HG03521 (cell line): ENCODE measurements at regions not wholly inside any gene's neighbourhood (a gene's known extent, or its start where the extent isn't known, plus 50 kb on each side); places are given as distances from the start of the nearest gene placed in this dataset.
"Not testable (repeated sequence)": the region's sequence is repeated elsewhere in the genome, so short reads cannot be mapped to it uniquely, and the experiment has no call there.

Experiments
- ATAC-seq: cut with Tn5 transposase; IDR thresholded peaks from one replicate; pipeline ENCODE4 v1.9.1; 2021; ENCODE audit warnings: mild to moderate bottlenecking, moderate library complexity; ENCODE audit not compliant: unreplicated experiment

DNA sequence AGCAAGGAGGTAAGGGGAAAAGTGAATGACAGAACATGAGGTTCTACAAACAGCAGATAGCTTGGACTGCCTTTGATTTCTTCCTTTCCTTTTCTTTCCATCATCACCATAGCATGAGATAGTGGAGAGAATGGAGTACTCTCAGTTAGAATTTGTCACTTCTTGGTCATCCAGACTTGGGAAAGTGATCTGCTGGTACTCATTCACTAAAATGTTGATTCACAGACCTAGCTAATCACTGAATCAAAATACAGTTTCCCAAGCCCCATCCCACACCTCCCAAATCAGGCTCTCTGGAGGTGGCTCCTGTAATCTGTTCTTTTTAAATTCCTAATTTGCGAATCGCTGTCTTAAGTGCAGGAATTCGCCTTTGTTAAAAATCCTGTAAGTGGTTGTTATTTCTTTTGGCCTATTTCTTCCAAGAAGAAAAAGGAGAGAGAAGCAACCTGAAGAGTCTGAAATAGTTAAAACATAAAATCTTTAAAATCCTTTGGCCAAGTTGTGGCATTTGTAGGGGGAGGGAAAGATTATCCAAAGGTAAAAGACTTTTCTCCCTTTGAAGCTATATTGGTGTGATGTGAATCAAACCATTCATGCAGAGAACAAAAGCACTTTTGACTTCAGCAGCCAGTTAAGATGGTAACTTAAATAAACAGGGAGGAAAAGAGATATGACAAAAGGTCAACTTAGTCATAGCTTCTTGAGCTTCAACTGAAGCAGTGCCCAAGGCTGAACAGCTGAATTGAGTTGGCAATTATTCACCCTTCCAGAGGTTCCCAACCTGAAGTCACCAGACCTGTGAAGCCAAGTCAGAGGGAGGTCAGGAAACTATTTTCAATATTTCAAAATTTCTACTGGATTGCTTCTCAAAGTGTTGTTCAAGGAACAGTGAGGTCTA, 255.1 kb upstream of the KRR1 start:
- ATAC-seq: no peak

DNA sequence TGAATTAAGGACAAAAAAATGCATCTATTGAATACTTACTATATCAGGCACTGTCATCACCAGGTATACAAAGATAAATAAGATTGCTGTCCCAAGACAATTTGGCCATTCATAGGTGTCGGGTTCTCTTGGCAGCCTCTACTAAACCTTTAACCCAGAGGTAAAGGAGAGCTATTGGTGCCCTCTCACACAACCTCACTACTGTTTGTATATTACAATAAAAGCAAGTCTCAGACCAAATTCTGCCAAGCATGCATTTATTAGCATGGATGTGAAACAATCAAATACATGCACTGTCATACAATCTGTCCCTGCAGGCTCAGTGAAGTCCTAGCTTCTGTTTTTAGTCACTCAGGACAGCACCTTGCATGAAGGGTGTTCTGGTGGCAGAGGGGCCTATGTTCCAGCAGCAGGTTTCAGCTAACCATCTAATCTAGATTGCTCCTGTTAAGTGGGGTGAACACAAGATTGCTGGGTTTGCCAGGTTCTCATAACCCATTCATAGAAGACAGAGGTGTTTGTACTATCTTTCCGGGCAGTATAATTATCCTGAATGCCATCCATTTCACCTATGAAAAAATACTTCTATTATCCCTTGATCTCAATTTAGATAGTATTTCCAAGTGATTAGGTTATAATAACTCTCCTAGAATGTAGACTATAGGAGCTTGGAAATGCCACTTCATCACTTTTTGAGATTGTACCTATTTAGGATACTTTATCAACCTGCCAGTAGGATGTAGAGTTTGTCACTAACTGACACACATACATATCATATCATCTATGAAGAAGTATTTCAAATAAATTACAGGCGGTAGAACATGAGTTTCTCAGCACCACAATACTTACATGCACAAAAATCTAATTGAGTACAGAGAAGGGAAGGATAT, 254.0 kb upstream of the KRR1 start:
- ATAC-seq: no peak

DNA sequence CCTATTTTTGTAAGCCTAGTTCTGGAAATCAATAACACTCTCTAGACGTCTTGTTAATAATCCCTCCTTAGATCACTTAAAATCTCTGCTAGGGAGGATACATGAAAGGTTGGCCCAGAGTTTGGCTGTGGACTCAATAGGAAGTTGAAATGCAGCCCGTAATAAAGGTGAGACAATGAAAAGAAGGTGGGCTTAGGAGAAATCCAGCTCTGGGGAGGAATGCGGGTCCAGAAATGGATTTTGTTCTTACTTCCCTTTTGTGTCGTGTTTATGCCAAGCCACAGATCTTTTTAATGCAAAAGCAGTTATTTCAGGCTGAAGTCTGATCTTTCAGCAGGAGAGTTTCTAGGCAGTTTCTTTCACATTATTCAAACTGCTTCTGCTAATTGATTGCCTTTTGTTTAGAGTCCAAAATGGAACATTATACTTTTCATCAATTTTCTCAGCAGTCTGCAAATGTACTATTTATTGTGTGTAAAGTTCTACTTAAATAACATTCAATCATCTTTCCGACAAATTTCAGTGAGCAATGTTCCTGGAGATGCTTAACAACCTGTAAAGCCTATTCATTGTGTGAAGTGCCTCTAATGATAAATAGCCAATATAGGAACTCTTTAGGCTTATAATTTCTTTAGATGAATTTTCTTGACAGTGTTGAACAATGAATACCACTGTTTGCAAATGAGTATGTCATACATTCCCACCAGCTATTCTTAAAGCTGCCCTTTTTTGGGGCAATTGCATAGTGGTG, 252.9 kb upstream of the KRR1 start:
- ATAC-seq: no peak

DNA sequence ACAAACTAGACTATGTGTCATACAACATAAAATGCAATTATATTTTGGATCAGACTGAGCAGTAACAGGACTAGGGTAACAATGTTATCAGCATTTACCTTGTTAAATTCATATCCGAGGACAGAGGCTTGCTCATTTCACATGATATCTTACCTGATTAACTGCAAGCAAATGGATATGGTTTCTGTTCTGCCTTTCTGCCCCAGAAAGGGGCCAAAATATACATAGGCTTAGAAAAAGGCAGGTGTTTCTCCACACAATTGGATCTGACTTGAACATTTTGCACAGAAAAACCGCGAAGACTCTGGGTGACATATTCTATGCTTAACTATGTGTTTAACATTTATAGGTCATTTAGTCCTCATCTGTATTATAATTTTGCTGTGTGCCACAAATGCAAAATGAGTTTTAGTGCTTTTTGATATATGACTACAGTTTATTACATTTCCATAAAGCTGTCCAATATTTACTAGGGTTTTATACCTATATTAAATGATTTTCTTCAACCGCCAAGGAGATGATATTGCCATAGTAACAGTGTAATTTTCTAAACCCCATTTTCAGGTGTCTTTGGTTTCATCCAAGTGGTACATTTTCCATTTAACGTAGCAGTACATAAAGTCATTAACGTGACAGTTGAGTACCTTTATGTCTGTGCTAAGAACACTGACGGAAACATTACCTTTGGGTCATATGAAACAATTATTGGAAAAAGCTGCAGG, 249.3 kb upstream of the KRR1 start:
- ATAC-seq: no peak

DNA sequence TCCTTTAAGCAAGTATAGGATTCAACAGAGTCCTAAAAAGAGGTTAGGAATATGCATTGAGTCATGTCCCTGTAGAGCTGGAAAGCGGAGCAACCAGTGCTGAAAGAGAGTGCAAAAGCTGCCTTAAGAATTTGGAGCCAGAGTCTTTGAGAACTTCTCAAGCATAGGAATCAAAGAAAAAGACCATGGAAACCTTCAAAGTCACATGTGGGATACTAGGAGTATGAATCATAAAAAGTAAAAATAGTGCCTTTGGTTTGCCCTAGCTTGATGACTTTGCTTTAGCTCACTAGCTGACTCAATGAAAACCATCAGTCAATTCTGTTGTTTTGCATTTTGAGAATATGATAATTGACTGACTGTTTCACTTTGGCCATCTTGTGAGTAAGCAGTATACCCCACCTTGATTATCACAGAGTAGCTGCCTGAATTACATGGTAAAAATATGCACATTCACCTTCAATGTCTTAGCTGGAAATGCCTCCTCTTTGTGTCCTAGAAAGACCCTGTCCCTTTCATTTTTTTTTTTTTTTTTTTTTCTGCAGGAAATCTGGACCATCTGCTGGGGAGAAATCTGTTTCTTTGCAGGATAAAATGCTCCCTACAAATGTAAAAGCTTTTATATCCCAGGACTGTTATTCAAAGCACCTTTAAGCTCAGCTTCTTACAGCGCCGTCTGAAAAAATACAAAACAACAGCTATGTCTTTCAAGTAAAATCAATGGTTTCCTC, 248.6 kb upstream of the KRR1 start:
- no peak for ATAC-seq

DNA sequence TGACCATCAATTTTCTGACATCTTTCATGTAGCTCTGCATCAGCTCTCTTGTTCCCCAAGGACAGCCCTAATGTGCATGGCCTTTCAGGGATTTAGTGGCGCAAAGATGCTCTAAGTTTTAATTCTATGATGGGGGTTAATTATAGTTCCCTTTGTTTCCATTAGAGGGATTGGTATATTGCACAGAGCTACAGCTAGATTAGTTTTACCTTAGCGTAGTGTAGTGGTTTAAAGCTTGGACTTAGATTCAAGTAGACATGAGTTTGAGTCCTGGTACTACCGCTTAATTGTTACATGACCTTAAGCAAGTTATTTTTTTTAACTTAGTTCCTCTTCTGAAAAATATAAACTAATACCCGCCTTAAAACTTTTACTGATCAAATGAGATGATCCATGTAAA, 247.8 kb upstream of the KRR1 start:
- ATAC-seq: no peak

DNA sequence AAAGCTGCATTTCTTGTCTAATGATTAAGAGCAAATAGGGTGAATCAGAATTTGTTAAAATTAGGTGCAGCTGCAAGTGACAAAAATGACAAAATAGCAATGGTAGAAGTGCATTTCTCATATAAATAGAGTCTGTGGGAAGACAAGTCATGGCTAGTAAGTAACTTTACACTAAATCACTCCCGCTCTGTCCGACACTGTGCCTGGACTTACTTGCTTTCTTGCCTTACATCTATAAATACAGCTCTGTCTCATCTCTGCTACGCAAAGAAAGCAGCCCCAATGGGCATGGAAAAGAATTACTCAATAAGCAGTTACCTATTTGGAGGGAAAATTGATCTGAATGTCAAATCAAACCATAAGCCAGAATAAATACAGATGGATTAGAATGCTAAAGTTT, 245.4 kb upstream of the KRR1 start:
- no peak for ATAC-seq

DNA sequence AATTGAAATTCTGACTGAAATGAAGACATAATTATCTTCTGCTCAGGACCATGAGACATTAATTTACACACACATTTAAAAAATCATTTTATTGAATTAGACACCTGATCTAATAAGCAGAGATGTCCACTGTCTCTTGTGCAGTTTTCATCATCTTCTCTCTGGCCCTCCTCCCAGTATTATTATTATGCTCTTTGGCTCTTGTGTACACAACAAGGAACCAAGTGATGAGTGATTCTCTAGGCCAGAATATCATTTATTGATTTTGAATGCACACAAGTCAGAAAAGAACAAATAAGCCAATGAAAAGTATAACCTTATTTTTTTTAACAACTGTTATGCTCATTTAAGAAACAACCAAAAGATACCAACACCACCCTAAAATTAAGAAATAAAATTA, 244.7 kb upstream of the KRR1 start:
- ATAC-seq: no peak

DNA sequence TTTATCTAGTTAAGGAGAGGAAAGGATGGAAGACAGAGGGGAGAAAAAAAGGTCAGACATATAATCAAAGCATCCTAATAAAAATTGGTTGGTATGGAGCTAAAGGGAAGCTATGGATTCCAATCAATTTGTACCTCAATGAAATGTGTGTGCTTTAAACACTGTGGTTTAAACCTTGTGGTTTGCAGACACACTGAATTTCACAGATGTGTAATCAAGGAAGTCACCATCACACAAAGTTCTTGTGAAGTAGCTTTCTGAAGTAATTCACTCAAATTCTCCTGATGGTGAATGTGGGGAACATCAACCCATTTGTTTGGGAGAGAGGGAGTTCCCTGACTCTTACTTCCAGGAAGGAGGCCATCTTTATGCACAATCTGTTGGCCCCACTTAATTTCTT, 243.3 kb upstream of the KRR1 start:
- no peak for ATAC-seq

DNA sequence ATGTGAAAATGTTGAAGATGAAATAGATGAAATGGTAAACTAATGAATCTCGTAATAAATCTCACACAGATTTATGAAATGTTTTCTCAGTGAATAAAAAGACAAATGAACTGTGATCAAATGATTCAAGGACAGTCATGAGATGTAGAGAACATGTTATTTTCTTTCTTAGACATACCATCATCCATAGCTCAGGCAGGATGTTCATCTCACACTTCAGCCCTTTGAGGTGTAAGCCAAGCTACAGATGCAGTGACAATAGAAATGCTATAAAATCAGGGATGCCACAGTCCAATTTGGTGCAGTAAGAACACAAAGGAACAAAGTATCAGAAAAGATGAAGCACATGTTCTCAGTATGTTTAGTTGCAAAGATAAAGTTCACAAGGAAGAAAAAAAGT, 242.7 kb upstream of the KRR1 start:
- no peak for ATAC-seq

DNA sequence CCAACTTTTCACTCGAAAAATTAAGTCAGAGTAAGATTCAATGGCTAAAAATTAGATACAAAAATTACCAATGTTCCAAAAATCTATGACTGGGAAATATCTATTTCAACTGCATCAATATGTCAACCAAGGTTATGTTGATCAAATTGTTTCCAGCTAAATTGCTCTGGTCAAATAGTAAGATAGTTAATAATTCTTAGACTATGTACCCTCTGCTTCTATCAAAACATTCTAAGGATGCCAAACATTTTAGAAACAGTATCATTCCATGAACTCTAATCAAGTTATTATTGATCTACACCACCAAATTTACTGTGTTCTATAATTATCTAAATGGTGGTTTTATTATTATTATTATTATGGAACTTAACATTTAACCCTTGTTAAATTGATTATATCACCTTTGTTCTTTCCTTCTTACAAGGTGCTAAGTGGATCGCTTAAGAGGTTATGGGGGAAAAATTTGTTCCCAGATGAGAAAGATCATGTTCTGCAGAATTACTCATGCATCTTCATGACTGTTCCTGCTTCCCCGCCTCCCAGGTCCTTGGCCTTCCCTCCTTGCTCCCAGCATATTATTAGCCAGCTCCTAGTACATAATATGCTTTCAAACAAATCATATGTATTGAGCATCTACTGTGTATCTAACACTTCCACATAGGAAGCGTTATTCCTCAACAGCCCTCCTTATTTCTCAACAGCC, 240.5 kb upstream of the KRR1 start:
- no peak for ATAC-seq

DNA sequence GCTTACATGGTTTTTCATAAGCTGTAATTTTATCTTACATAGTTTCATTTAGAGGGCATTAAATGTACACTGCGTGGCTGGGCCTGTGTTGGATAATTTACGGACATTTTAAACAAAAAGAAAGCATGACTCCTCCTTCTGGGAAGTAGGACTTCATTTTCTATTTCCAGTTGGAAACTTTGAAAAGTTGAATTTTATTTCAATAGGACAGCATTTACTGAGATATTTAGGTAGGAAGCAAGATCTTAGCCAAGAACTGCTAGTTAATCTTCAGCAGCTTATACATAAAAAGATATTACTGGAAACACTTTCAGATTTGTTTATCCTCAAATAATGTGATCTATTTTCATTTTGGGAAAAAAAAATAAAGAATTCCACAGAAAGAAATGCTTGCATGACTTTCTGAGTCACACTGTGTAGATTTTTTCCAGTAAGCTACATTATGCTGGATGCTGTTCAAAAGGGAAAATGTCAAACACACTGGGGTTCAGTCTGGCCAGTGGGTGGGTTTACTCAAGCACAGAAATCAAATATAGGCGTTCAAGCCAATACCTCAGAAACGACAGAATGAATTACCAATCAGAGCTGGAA, 239.4 kb upstream of the KRR1 start:
- no peak for ATAC-seq

DNA sequence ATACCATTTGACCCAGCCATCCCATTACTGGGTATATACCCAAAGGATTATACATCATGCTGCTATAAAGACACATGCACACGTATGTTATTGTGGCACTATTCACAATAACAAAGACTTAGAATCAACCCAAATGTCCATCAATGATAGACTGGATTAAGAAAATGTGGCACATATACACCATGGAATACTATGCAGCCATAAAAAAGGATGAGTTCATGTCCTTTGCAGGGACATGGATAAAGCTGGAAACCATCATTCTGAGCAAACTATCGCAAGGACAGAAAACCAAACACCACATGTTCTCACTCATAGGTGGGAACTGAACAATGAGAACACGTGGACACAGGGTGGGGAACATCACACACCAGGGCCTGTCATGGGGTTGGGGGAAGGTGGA, 237.6 kb upstream of the KRR1 start:
- not testable (repeated sequence) for ATAC-seq

DNA sequence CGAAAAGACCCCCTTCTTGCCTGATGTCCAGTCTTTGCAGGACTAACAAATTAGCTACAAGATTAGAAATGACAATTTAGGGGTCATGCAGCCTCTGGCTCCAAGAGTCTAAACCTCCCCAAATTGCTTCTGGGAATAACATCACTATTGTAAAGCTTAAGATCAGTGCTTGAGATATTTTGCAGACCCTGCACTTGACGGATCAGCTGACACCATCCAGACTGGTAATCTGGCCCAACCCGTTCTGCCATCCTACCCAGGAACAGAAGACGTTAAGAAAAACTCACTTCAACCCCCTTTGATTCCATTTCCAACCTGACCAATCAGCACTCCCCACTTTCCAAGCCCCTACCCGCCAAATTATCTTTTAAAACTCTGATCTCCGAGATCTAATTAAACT, 236.7 kb upstream of the KRR1 start:
- no peak for ATAC-seq

DNA sequence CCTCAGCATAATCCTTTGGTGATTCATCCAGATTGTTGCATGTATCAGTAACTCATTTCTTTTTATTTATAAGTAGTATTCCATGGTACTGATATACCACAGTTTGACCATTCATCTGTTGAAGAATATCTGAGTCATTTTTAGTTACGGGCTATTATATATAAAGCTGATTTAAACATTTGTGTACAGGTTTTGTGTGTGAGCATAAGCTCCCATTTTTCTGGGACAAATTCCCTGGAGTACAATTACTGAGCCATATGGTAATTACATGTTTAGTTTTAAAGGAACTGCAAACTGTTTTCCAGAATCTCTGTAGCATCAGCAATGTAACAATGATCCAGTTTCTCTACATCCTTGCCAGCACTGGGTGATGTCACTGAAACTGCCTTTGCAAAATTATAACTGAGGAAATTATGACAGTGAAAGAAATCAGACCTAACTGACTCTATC, 236.2 kb upstream of the KRR1 start:
- ATAC-seq: no peak

DNA sequence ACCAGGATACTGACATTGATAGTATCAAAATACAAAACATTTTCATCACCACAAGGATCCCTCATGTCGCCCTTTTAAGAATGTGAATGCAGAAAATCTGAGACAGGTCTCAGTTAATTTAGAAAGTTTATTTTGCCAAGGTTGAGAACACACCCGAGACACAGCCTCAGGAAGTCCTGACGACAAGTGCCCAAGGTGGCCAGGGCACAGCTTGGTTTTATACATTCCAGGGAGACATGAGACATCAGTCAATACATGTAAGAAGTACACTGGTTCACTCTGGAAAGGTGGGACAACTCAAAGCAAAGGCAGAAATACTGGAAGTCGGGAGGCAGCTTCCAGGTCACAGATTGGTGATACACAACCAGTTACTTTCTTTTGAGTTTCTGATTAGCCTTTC, 235.2 kb upstream of the KRR1 start:
- ATAC-seq: no peak

DNA sequence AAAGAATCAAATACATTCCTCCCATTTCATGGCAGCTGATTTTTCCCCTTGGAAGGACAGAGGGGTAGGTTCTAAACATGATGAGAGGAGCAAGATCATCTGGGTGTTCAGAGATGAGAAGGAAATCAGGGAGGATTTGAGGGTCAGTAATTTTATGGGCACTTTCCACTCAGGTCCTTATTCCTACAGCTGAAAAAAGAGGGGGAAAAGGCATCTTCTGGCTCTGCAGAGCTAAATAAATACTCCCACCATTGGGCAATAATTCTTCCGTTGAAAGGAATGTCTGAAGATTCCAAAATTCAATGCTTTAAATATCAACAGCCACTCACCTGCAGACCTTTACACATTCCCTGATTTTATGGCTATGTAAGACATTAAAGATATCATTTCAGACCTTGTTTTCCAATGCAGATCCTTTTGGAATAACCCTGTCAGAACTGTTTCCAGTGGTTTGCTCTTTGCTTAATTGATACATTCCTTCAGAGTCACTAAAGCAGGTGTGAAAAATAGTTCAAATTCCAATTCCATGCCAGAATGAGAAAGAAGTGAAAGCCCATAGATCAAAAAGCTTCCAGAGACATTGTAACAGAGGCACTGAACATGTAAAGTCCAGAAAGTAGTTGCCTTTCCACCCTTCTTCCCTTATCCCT, 233.3 kb upstream of the KRR1 start:
- no peak for ATAC-seq

DNA sequence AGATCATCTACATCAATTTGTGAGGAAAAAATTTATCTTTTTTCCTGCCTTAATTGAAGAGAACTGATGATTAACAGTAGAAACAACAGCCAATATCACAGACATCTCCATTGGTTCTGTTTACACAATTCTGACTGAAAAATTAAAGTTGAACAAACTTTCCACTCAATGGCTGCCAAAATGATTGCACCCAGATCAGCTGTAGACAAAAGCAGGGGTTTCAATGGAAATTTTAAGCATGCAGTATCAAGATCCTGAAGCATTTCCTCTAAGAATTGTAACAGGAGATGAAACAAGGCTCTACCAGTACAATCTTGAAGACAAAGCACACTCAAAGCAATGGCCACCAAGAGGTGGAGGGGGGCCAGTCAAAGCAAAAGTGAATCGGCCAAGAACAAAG, 231.6 kb upstream of the KRR1 start:
- no peak for ATAC-seq
